Sigmoid colon (tissue), 4 donors: ENCODE measurements at regions not wholly inside any gene's neighbourhood (a gene's known extent, or its start where the extent isn't known, plus 50 kb on each side); places are given as distances from the start of the nearest gene placed in this dataset.

Experiments
- POLR2A ChIP-seq, 2 donors: fragments of 450-650 bp; IDR thresholded peaks; one replicate each; pipeline ENCODE4 v1.6.1; 2016; ENCODE audit warnings: antibody characterized with exemption in 2 of 2, mild to moderate bottlenecking in 2 of 2, moderate library complexity in 2 of 2
- POLR2AphosphoS5 ChIP-seq, 4 donors: sonication (generic); formaldehyde crosslinking; IDR thresholded peaks; one replicate each; pipeline ENCODE4 v1.6.1; 2017; ENCODE audit warnings: antibody characterized with exemption in 4 of 4
- TF ChIP-seq, protein P1 (sequence below), 4 experiments: fragments of 450-650 bp in 3 of 4; fragments of 200-600 bp in 1 of 4; IDR thresholded peaks; one replicate each; pipeline ENCODE4 v1.5.1; 2016 to 2019; ENCODE audit warnings: antibody characterized with exemption in 4 of 4, mild to moderate bottlenecking in 3 of 4, moderate library complexity in 2 of 4

DNA sequence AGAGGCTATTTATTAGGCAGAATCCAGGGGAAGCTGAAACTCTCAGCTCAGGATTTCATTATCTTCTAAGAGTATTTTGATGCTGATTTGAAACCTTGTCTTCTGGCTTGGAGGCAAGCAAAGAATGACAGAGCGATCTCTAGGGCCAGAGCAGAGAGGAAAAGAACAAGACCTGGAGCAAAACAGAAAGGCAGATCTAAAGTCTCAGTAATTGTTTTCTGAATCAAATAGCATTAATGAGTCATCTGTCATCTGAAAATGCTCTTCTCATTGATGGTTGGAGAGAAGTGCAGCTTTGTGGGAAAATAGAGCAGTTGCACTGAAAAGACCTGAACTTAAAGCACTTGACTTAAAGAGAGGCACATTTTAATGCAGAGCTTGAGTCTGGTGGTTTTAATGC lies 385.9 kb downstream of the RAP2B start:
- TF ChIP-seq, protein P1, sequence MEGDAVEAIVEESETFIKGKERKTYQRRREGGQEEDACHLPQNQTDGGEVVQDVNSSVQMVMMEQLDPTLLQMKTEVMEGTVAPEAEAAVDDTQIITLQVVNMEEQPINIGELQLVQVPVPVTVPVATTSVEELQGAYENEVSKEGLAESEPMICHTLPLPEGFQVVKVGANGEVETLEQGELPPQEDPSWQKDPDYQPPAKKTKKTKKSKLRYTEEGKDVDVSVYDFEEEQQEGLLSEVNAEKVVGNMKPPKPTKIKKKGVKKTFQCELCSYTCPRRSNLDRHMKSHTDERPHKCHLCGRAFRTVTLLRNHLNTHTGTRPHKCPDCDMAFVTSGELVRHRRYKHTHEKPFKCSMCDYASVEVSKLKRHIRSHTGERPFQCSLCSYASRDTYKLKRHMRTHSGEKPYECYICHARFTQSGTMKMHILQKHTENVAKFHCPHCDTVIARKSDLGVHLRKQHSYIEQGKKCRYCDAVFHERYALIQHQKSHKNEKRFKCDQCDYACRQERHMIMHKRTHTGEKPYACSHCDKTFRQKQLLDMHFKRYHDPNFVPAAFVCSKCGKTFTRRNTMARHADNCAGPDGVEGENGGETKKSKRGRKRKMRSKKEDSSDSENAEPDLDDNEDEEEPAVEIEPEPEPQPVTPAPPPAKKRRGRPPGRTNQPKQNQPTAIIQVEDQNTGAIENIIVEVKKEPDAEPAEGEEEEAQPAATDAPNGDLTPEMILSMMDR (IDR thresholded peaks at IDR 0.05) = no peak
- TF ChIP-seq POLR2AphosphoS5 (IDR thresholded peaks at IDR 0.05) = no peak
- TF ChIP-seq POLR2A (IDR thresholded peaks at IDR 0.05) = no peak
